ENCODE measurements at regions not wholly inside any gene's neighbourhood (a gene's known extent, or its start where the extent isn't known, plus 50 kb on each side); places are given as distances from the start of the nearest gene placed in this dataset.

- TF ChIP-seq CTCF (IDR thresholded peaks at IDR 0.05; ENCODE audit: extremely low read depth in 1 of 2, insufficient read depth in 1 of 2, low read depth in 1 of 2, low read length in 2 of 2): no peak
- no peak for TF ChIP-seq EZH2 (IDR thresholded peaks at IDR 0.05; ENCODE audit: borderline replicate concordance, low read depth, low read length, severe bottlenecking)
These were observed 95.7 kb upstream of the TBX3 start for GRCh38 chr12:114779647-114780046.

Data from endothelial cell of umbilical vein (primary cell).